SIG-M5 (cell line): ENCODE measurements at regions not wholly inside any gene's neighbourhood (a gene's known extent, or its start where the extent isn't known, plus 50 kb on each side); places are given as distances from the start of the nearest gene placed in this dataset.
"Not testable (repeated sequence)": the region's sequence is repeated elsewhere in the genome, so short reads cannot be mapped to it uniquely, and the experiment has no call there.

Source experiments
- DNase-seq: peaks from one replicate; lab custom pipeline; 2025; lab: John Stamatoyannopoulos, UW

GRCh38 chr6:4350567-4351519 lies 215.5 kb upstream of the ECI2 start:
- no peak for DNase-seq

DNA sequence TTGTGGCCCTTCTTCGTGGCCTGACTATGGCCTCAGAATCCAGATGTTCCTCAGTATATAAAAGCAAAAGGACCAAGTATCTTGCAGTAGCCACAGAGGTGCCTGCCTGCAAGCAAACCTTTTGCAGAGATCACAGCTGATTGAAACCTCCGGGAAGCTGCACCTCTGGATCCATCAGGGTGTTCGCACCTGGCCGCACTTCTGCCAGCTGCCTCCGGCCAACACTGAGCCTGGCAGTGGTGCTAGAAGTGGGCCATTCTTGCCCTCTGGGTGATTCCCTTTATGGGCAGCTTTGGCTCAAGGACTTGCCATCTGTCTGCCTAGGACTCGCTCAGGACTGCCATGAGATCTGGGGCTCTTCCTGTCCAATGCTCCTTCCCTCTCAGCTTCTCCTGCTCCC lies 214.6 kb upstream of the ECI2 start:
- DNase-seq: no peak

GRCh38 chr6:4349323-4349722 lies 213.9 kb upstream of the ECI2 start:
- no peak for DNase-seq

DNA sequence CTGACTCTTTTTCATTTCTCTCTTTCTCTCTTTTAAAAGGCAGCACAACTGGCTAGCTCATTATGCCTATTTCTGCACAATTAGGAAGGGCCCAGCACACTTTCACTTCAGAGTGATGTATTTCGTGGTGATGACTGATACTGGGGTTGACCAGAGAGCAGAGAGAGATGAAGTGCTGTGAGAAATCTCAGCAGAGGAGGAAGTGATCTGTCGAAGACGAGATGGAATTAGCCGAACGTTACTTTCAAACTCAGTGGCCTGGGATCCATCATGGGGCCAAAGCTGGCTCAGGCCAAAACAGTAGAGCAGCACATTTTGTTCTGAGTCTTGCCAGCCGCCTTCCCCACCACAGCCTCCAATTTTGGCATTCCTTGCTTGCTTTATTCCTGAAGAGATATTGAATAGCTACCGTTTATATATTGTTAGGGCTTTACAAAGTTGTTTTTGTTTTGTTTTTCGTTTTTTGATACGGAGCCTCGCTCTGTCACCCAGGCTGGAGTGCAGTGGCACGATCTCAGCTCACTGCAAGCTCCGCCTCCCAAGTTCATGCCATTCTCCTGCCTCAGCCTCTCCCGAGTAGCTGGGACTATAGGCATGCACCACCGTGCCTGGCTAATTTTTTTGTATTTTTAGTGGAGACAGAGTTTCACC lies 213.2 kb upstream of the ECI2 start:
- DNase-seq: no peak

- DNase-seq: no peak
Measured at GRCh38 chr6:4347877-4348276, 212.5 kb upstream of the ECI2 start.

DNA sequence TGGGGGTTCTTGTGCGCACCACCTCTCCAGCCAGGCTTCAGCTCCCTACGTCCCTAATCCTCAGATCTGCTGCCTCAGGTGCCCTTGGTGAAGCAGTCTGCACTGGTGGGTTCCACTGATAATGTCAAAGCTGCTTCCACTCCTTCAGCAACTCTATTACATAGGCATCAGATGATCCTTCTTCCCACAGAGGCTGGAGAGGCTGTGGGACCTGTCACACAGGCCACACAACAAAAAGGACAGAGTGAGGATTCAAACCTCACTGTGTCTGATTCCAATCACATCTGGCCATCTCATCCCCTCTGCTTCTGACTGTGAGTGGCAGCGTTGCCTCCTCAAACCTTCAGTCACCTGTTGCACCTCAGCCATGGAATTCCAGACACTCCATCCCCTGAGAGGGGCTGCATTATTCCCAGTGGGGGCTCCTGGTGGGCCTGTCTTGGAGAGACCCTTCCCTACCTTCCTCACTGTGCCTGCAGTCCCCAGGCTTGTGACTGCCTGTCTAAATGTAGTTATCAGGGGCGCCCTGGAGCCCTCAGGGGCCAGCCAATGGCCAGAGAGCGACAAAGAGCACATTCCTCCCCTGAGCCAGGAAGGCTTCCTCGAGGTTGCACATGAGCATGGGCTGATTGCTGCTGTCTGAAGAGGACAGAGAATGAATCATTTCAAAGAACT lies 211.4 kb upstream of the ECI2 start:
- no peak for DNase-seq

DNA sequence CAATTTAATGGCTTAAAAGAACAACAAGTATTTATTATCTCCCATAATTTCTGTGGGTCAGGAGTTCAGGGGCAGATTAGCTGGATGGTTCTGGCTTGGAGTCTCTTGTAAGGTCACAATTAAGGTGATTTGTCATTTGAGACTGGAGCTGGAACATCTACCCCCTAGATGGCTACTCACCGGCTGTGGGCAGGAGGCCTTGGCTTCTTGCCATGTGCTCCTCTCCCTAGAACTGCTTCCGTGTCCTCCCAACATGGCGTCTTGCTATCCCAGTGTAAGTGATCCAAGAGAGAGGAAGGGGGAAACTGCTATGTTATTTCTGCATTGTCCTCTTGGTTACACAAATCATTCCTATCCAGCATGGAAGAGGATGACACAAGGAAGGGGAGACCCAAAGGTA lies 210.2 kb upstream of the ECI2 start:
- no peak for DNase-seq

DNA sequence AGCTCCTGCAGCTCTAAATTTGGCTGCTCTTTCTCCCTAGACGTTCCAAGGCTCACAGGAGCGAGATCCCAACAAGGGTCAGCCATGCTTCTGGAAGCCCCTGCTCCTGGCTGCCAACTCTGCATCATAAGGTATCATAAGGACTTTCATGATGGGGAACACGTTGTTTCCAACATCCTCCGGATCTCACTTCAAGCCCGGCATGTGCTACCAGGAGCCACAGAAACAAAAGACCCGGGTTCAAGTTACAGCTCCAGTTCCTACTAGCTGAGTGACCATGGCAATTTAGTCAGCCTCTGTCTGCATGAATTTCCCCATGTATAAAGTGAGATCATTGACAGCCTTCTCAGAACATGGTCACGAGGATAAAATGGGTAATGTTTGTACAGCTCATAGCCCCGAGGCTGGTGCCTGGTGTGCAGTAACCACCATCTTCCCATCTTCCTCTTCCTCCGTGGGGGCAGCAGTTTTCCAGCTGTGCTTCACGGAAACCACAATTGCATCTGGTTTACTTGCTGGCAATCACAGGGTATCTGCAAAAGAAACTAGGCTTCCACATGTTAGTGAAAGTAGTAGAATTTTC lies 209.0 kb upstream of the ECI2 start:
- DNase-seq: no peak

- no peak for DNase-seq
Measured at GRCh38 chr6:4342407-4343137, 207.2 kb upstream of the ECI2 start.

GRCh38 chr6:4341078-4341797 lies 205.9 kb upstream of the ECI2 start:
- no peak for DNase-seq

DNA sequence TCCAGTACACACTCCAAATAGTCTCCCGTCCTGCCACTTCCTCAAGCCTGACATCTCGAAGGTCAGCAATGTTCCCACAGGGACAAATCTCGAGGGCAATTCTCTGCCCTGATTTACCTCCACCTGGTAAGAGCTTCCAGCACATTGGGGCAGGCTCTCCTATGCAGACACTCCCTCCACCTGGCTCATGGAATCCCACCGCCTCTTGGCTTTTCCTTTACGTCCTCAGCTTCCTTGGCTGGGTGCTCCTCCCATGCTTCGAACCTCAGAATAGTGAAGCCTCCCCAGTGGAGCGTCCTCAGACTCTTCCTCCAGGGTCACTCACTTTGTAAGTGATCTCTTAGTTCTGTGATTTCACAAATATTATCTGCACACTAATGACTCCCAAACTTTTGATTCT lies 205.2 kb upstream of the ECI2 start:
- no peak for DNase-seq

GRCh38 chr6:4338884-4339283 lies 203.5 kb upstream of the ECI2 start:
- DNase-seq: no peak

DNA sequence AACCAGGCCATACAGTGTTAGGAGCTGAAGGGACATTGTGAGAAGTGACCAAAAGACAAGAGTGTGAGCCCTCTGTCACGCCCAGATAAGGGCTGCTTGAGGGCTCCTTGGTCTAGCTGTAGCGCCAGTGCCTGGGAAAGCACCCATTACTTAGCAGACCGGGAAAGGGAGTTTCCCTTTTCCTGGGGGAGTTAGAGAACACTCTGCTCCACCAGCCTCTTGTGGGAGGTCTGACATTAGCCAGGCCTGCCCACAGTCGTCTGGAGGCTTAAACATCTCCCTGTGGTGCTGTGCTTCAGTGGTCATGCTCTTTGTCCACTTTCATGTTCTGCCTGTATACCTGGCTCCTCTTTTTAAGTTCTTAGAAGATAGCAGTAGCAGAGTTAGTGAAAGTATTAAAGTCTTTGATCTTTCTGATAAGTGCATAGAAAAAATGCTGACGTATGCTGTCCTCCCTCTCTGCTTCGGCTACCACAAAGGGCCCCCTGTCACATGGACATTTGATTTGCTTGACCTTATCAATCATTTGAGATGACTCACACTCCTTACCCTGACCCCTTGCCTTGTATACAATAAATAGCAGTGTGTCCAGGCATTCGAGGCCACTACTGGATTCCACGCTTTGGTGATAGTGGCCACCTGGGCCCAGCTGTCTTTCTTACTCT lies 201.5 kb upstream of the ECI2 start:
- no peak for DNase-seq

DNA sequence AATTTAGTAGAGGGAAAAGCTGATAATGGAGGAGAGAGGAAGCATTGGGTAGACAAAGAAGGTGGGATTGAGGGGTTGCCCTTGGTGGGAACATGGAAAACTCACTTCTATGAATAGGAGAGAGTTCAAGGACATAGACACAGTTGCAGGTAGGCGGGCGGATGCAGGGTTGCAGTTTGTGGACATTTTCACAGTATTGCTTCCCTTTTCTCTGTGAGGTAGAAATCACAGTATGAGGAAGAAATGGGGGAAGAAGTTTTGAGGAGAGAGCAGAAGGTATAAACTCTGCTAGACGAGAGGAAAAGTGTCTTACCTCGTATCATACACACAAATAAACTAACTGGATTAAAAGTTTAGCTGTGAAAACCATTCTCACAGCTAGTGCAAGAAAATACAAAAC lies 200.7 kb upstream of the ECI2 start:
- no peak for DNase-seq

DNA sequence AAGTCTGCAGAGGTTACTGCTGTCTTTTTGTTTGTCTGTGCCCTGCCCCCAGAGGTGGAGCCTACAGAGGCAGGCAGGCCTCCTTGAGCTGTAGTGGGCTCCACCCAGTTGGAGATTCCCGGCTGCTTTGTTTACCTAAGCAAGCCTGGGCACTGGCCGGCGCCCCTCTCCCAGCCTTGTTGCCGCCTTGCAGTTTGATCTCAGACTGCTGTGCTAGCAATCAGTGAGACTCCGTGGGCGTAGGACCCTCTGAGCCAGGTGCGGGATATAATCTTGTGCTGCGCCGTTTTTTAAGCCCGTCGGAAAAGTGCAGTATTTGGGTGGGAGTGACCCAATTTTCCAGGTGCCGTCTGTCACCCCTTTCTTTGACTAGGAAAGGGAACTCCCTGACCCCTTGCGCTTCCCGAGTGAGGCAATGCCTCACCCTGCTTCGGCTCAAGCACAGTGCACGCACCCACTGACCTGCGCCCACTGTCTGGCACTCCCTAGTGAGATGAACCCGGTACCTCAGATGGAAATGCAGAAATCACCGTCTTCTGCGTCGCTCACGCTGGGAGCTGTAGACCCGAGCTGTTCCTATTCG lies 198.9 kb upstream of the ECI2 start:
- not testable (repeated sequence) for DNase-seq

DNA sequence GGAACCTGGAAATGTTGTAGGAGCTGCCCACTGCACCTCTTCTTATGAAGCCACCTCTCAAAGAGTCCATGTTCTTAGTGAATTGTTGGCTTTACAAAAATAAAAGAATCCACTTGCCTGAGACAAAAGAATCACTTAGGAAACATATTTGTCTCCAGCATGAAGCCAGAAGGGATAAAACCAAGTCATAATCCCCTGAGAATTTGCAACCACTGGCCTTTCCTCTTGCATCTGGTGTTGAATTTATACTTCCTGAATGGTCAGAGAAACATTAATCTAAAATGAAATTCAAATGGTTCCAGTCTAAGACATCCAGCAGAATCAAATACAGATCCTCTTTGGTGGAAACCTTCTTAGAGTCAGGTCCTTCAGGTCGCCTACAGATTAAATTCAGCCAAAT lies 192.5 kb upstream of the ECI2 start:
- DNase-seq: no peak

GRCh38 chr6:4324746-4325145 lies 189.4 kb upstream of the ECI2 start:
- no peak for DNase-seq

GRCh38 chr6:4323322-4323721 lies 187.9 kb upstream of the ECI2 start:
- no peak for DNase-seq

- no peak for DNase-seq
Measured at GRCh38 chr6:4322846-4323309, 187.5 kb upstream of the ECI2 start.
